Neural cell (in vitro differentiated cells): ENCODE measurements at regions not wholly inside any gene's neighbourhood (a gene's known extent, or its start where the extent isn't known, plus 50 kb on each side); places are given as distances from the start of the nearest gene placed in this dataset.

Source experiments
- SMC3 ChIP-seq: fragments of 450-650 bp; conservative IDR thresholded peaks from 2 replicates; pipeline ENCODE4 v1.6.1; 2014; ENCODE audit warnings: antibody characterized with exemption, mild to moderate bottlenecking, moderate library complexity; ENCODE audit not compliant: poor library complexity
- TAF1 ChIP-seq: IDR thresholded peaks from 2 replicates; pipeline ENCODE4 v1.6.1; 2012; ENCODE audit warnings: low read depth
- TF ChIP-seq, protein P1 (sequence below): fragments of 450-650 bp; IDR thresholded peaks from 2 replicates; pipeline ENCODE4 v1.5.1; 2014; ENCODE audit warnings: antibody characterized with exemption, mild to moderate bottlenecking, moderate library complexity; ENCODE audit not compliant: poor library complexity, severe bottlenecking
- TF ChIP-seq, protein P2 (sequence below): IDR thresholded peaks from 2 replicates; pipeline ENCODE4 v1.6.1; 2012; ENCODE audit warnings: borderline replicate concordance

DNA sequence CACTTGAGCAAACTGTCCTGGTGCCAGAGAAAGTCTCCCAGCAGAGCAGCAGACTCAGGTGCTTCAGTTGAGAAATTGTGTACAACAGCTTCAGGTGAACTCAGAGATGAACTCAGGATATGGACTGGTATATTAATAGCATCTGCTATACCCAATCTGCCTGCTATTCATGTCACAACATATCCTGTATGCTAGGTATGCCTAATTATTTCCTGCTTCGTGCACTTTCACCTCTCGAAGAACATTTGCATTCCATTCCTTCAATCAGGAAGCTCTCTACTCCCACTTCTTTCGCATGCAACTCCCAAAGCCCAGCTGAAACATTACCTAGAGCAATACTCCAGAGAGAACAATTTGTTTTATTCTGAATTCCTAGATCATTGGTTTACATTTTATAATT, 207.7 kb downstream of the KCNA4 start:
- TF ChIP-seq TAF1 (no peak), SMC3 (no peak)
- TF ChIP-seq, protein P1, sequence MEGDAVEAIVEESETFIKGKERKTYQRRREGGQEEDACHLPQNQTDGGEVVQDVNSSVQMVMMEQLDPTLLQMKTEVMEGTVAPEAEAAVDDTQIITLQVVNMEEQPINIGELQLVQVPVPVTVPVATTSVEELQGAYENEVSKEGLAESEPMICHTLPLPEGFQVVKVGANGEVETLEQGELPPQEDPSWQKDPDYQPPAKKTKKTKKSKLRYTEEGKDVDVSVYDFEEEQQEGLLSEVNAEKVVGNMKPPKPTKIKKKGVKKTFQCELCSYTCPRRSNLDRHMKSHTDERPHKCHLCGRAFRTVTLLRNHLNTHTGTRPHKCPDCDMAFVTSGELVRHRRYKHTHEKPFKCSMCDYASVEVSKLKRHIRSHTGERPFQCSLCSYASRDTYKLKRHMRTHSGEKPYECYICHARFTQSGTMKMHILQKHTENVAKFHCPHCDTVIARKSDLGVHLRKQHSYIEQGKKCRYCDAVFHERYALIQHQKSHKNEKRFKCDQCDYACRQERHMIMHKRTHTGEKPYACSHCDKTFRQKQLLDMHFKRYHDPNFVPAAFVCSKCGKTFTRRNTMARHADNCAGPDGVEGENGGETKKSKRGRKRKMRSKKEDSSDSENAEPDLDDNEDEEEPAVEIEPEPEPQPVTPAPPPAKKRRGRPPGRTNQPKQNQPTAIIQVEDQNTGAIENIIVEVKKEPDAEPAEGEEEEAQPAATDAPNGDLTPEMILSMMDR, result no peak
- TF ChIP-seq, protein P2, sequence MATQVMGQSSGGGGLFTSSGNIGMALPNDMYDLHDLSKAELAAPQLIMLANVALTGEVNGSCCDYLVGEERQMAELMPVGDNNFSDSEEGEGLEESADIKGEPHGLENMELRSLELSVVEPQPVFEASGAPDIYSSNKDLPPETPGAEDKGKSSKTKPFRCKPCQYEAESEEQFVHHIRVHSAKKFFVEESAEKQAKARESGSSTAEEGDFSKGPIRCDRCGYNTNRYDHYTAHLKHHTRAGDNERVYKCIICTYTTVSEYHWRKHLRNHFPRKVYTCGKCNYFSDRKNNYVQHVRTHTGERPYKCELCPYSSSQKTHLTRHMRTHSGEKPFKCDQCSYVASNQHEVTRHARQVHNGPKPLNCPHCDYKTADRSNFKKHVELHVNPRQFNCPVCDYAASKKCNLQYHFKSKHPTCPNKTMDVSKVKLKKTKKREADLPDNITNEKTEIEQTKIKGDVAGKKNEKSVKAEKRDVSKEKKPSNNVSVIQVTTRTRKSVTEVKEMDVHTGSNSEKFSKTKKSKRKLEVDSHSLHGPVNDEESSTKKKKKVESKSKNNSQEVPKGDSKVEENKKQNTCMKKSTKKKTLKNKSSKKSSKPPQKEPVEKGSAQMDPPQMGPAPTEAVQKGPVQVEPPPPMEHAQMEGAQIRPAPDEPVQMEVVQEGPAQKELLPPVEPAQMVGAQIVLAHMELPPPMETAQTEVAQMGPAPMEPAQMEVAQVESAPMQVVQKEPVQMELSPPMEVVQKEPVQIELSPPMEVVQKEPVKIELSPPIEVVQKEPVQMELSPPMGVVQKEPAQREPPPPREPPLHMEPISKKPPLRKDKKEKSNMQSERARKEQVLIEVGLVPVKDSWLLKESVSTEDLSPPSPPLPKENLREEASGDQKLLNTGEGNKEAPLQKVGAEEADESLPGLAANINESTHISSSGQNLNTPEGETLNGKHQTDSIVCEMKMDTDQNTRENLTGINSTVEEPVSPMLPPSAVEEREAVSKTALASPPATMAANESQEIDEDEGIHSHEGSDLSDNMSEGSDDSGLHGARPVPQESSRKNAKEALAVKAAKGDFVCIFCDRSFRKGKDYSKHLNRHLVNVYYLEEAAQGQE, result no peak
